DND-41 (cell line): ENCODE measurements at regions not wholly inside any gene's neighbourhood (a gene's known extent, or its start where the extent isn't known, plus 50 kb on each side); places are given as distances from the start of the nearest gene placed in this dataset.

ENCODE experiments used
- ATAC-seq: fragments of 200-7000 bp; cut with Tn5 transposase; 3 replicates; pipeline ENCODE4 v1.9.1; 2021; ENCODE audit warnings: low read depth; ENCODE audit not compliant: insufficient read depth
- DNase-seq: peaks from one replicate; pipeline ENCODE4 v3.0.0-alpha.2; 2020
- H2AFZ ChIP-seq: 2 replicates; pipeline ENCODE4 v1.6.0; 2012; ENCODE audit warnings: low read depth, low read length
- H3K27ac ChIP-seq: 2 replicates; pipeline ENCODE4 v1.5.1; 2012; ENCODE audit warnings: low read length, inconsistent platforms
- H3K27me3 ChIP-seq: fragments of 200-600 bp; sonication (generic); 2 replicates; pipeline ENCODE4 v1.6.0; 2012; ENCODE audit warnings: low read length, mild to moderate bottlenecking, inconsistent platforms; ENCODE audit not compliant: insufficient read depth, poor library complexity
- H3K36me3 ChIP-seq: 2 replicates; pipeline ENCODE4 v1.5.1; 2012; ENCODE audit warnings: low read length, inconsistent platforms; ENCODE audit not compliant: insufficient read depth
- H3K4me1 ChIP-seq: 2 replicates; pipeline ENCODE4 v1.5.1; 2012; ENCODE audit warnings: mild to moderate bottlenecking, low read length; ENCODE audit not compliant: insufficient read depth
- H3K4me2 ChIP-seq: 2 replicates; pipeline ENCODE4 v1.6.0; 2012; ENCODE audit warnings: mild to moderate bottlenecking, moderate library complexity, low read length, inconsistent platforms; ENCODE audit not compliant: insufficient read depth
- H3K4me3 ChIP-seq, 2 experiments: fragments of 200-600 bp in 1 of 2; shearing (Covaris generic) in 1 of 2; 2 replicates each; pipeline ENCODE4 v1.5.1; 2012 to 2016; ENCODE audit warnings: inconsistent platforms in 2 of 2, low read length in 2 of 2, mild to moderate bottlenecking in 2 of 2, low read depth in 1 of 2, moderate library complexity in 1 of 2
- H3K79me2 ChIP-seq: 2 replicates; pipeline ENCODE4 v1.6.0; 2012; ENCODE audit warnings: low read length, inconsistent platforms; ENCODE audit not compliant: insufficient read depth
- H3K9ac ChIP-seq: 2 replicates; pipeline ENCODE4 v1.6.0; 2012; ENCODE audit warnings: low read depth, mild to moderate bottlenecking, inconsistent platforms, low read length, moderate library complexity
- H3K9me3 ChIP-seq: 2 replicates; pipeline ENCODE4 v1.5.1; 2012; ENCODE audit warnings: low read length, moderate library complexity, mild to moderate bottlenecking, inconsistent platforms; ENCODE audit not compliant: insufficient read depth, severe bottlenecking
- H4K20me1 ChIP-seq: 2 replicates; pipeline ENCODE4 v1.6.0; 2012; ENCODE audit warnings: low read length; ENCODE audit not compliant: insufficient read depth
- CTCF ChIP-seq: IDR thresholded peaks from 2 replicates; pipeline ENCODE4 v1.5.1; 2012; ENCODE audit warnings: borderline replicate concordance, low read length, moderate library complexity, mild to moderate bottlenecking; ENCODE audit not compliant: poor library complexity, severe bottlenecking; ENCODE audit errors: extremely low read depth
- EZH2 ChIP-seq: IDR thresholded peaks from 3 replicates; pipeline ENCODE4 v1.6.1; 2012; ENCODE audit warnings: borderline replicate concordance, low read depth, mild to moderate bottlenecking, moderate library complexity, low read length, inconsistent platforms; ENCODE audit not compliant: severe bottlenecking

- H3K4me2 ChIP-seq, result no peak overlapping the region
Measured at GRCh38 chr13:89550938-89551337, 1796.5 kb upstream of the MIR17HG start.

GRCh38 chr13:89554801-89555200 is 1792.7 kb upstream of the MIR17HG start:
- Histone ChIP-seq H2AFZ (no peak overlapping the region), H4K20me1 (no peaks in the 10 kb centered on the region), H3K9me3 (no peaks in the 10 kb centered on the region), H3K4me3 (no peak overlapping the region), H3K27me3 (no peaks in the 10 kb centered on the region), H3K79me2 (no peaks in the 10 kb centered on the region), H3K9ac (no peak overlapping the region), H3K36me3 (no peaks in the 10 kb centered on the region), H3K4me2 (no peak overlapping the region), H3K27ac (no peak overlapping the region), H3K4me1 (no peaks in the 10 kb centered on the region)
- DNase-seq (no peak), ATAC-seq (no peak)
- no peak for TF ChIP-seq CTCF
- no peak for TF ChIP-seq EZH2

More at GRCh38 chr13:89550938-89551337, 1796.5 kb upstream of the MIR17HG start:
- H3K79me2 ChIP-seq, result no peaks in the 10 kb centered on the region
- H4K20me1 ChIP-seq, result no peaks in the 10 kb centered on the region
- H3K27ac ChIP-seq, result no peak overlapping the region
- no peak overlapping the region for H2AFZ ChIP-seq
- DNase-seq, result no peak
- H3K9ac ChIP-seq, result no peak overlapping the region
- no peaks in the 10 kb centered on the region for H3K36me3 ChIP-seq
- H3K4me3 ChIP-seq, result no peak overlapping the region
- no peak for TF ChIP-seq EZH2
- no peak for TF ChIP-seq CTCF
- no peak for ATAC-seq
- no peaks in the 10 kb centered on the region for H3K27me3 ChIP-seq
- no peaks in the 10 kb centered on the region for H3K4me1 ChIP-seq
- no peaks in the 10 kb centered on the region for H3K9me3 ChIP-seq

- no peak overlapping the region for H3K4me2 ChIP-seq
- H4K20me1 ChIP-seq, result no peaks in the 10 kb centered on the region
- no peak overlapping the region for H3K9ac ChIP-seq
- no peak overlapping the region for H2AFZ ChIP-seq
- ATAC-seq (no peak), DNase-seq (no peak)
- no peaks in the 10 kb centered on the region for H3K27me3 ChIP-seq
- no peaks in the 10 kb centered on the region for H3K36me3 ChIP-seq
- H3K79me2 ChIP-seq, result no peaks in the 10 kb centered on the region
- TF ChIP-seq CTCF, result no peak
- TF ChIP-seq EZH2, result no peak
- no peak overlapping the region for H3K4me3 ChIP-seq
- no peaks in the 10 kb centered on the region for H3K9me3 ChIP-seq
- H3K27ac ChIP-seq, result no peak overlapping the region
- no peaks in the 10 kb centered on the region for H3K4me1 ChIP-seq
Measured at GRCh38 chr13:89565476-89566100, 1781.9 kb upstream of the MIR17HG start.

GRCh38 chr13:89567025-89567424 is 1780.5 kb upstream of the MIR17HG start:
- Histone ChIP-seq H3K4me3 (no peak overlapping the region), H3K36me3 (no peaks in the 10 kb centered on the region), H4K20me1 (no peaks in the 10 kb centered on the region), H3K4me2 (no peak overlapping the region), H3K27ac (no peak overlapping the region), H3K9me3 (no peaks in the 10 kb centered on the region), H3K4me1 (no peaks in the 10 kb centered on the region), H3K27me3 (no peaks in the 10 kb centered on the region), H3K9ac (no peak overlapping the region), H2AFZ (no peak overlapping the region), H3K79me2 (no peaks in the 10 kb centered on the region)
- no peak for DNase-seq
- TF ChIP-seq EZH2, result no peak
- no peak for ATAC-seq
